PC-3 (cell line): ENCODE measurements at regions not wholly inside any gene's neighbourhood (a gene's known extent, or its start where the extent isn't known, plus 50 kb on each side); places are given as distances from the start of the nearest gene placed in this dataset.

Source experiments
- CTCF ChIP-seq: fragments of 300-600 bp; sonication (generic); conservative IDR thresholded peaks from 2 replicates; pipeline ENCODE4 v1.5.1; 2017; ENCODE audit warnings: antibody characterized with exemption, low read depth, mild to moderate bottlenecking, low read length
- EZH2 ChIP-seq: fragments of 300-600 bp; sonication (generic); IDR thresholded peaks from one replicate; pipeline ENCODE4 v1.6.1; 2017; ENCODE audit warnings: antibody characterized with exemption, mild to moderate bottlenecking, low read length; ENCODE audit not compliant: unreplicated experiment
- EZH2phosphoT487 ChIP-seq: fragments of 300-600 bp; sonication (generic); IDR thresholded peaks from 2 replicates; pipeline ENCODE4 v1.6.1; 2018; ENCODE audit warnings: mild to moderate bottlenecking, antibody characterized with exemption, low read length, borderline replicate concordance

GRCh38 chr5:173780235-173781234 lies 107.6 kb upstream of the CPEB4 start:
- TF ChIP-seq EZH2phosphoT487: no peak
- TF ChIP-seq EZH2: no peak
- no peak for TF ChIP-seq CTCF
